H1 (cell line): ENCODE measurements at regions not wholly inside any gene's neighbourhood (a gene's known extent, or its start where the extent isn't known, plus 50 kb on each side); places are given as distances from the start of the nearest gene placed in this dataset.

Source experiments
- HDAC2 ChIP-seq, 2 experiments: fragments of 300-600 bp in 1 of 2; sonication (generic) in 1 of 2; IDR thresholded peaks; 2 replicates each; pipeline ENCODE4 v1.6.1; 2011 to 2012; ENCODE audit warnings: low read depth in 2 of 2, low read length in 2 of 2, mild to moderate bottlenecking in 2 of 2, moderate library complexity in 2 of 2, borderline replicate concordance in 1 of 2, inconsistent platforms in 1 of 2
- HDAC6 ChIP-seq: IDR thresholded peaks from one replicate; pipeline ENCODE4 v1.7.1; 2012; ENCODE audit warnings: low read depth, mild to moderate bottlenecking, inconsistent platforms, low read length, moderate library complexity
- MAFK ChIP-seq: IDR thresholded peaks from 2 replicates; pipeline ENCODE4 v1.6.1; 2012; ENCODE audit warnings: low read depth, mild to moderate bottlenecking, improper control_type of control experiment, low read length
- POLR2AphosphoS5 ChIP-seq: IDR thresholded peaks from 2 replicates; pipeline ENCODE4 v1.6.1; 2011; ENCODE audit warnings: low read depth, low read length
- SP2 ChIP-seq: IDR thresholded peaks from 2 replicates; pipeline ENCODE4 v1.6.1; 2012; ENCODE audit warnings: mild to moderate bottlenecking, low read length, inconsistent platforms
- TF ChIP-seq, protein P1 (sequence below): fragments of 300-600 bp; sonication (generic); IDR thresholded peaks from 2 replicates; pipeline ENCODE4 v1.7.1; 2012; ENCODE audit warnings: low read length, moderate library complexity, mild to moderate bottlenecking, inconsistent platforms; ENCODE audit not compliant: insufficient replicate concordance
- TF ChIP-seq, protein P2 (sequence below), 3 experiments: IDR thresholded peaks; 1 replicate in 2 of 3; 2 replicates in 1 of 3; pipeline versions ENCODE4 v1.5.1 to v1.6.1; 2011; ENCODE audit warnings: low read length in 3 of 3, mild to moderate bottlenecking in 3 of 3, inconsistent platforms in 2 of 3, low read depth in 1 of 3, moderate library complexity in 1 of 3; ENCODE audit not compliant: insufficient read depth in 1 of 3; ENCODE audit errors: control extremely low read depth in 1 of 3

DNA sequence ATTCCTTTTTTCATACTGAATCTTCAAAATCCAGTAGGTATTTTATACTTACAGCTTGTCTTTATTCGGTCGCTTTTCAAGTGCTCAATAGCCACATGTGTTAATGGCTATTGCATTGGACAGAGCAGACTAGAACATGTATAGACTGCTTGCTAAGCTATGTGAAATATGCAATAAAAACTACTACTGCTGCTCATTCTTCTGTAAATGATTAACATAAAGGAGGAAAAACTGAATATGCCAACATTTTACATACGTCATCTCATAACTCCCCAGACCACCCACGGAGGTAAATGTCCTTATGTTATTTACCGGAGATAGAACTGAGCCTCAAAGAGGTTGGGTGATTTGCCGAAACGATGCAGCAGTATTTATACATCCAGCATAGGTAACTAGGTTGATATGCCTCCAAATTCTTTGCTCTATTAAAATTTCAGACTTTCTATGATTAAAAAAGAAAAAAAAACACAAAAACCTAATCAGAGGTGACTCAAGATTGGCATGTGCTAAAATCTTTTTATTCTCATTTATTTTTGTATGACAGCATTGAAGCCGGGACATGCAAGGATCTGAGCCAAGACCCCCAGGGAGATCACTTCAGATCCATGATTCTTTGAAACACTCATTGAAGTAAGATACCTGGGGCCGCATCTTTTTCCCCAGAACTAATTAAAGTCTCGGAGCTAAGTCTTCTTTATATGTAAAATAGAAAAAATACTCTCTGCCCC, 78.5 kb upstream of the OR5AK2 start (continued):
- TF ChIP-seq, protein P1, sequence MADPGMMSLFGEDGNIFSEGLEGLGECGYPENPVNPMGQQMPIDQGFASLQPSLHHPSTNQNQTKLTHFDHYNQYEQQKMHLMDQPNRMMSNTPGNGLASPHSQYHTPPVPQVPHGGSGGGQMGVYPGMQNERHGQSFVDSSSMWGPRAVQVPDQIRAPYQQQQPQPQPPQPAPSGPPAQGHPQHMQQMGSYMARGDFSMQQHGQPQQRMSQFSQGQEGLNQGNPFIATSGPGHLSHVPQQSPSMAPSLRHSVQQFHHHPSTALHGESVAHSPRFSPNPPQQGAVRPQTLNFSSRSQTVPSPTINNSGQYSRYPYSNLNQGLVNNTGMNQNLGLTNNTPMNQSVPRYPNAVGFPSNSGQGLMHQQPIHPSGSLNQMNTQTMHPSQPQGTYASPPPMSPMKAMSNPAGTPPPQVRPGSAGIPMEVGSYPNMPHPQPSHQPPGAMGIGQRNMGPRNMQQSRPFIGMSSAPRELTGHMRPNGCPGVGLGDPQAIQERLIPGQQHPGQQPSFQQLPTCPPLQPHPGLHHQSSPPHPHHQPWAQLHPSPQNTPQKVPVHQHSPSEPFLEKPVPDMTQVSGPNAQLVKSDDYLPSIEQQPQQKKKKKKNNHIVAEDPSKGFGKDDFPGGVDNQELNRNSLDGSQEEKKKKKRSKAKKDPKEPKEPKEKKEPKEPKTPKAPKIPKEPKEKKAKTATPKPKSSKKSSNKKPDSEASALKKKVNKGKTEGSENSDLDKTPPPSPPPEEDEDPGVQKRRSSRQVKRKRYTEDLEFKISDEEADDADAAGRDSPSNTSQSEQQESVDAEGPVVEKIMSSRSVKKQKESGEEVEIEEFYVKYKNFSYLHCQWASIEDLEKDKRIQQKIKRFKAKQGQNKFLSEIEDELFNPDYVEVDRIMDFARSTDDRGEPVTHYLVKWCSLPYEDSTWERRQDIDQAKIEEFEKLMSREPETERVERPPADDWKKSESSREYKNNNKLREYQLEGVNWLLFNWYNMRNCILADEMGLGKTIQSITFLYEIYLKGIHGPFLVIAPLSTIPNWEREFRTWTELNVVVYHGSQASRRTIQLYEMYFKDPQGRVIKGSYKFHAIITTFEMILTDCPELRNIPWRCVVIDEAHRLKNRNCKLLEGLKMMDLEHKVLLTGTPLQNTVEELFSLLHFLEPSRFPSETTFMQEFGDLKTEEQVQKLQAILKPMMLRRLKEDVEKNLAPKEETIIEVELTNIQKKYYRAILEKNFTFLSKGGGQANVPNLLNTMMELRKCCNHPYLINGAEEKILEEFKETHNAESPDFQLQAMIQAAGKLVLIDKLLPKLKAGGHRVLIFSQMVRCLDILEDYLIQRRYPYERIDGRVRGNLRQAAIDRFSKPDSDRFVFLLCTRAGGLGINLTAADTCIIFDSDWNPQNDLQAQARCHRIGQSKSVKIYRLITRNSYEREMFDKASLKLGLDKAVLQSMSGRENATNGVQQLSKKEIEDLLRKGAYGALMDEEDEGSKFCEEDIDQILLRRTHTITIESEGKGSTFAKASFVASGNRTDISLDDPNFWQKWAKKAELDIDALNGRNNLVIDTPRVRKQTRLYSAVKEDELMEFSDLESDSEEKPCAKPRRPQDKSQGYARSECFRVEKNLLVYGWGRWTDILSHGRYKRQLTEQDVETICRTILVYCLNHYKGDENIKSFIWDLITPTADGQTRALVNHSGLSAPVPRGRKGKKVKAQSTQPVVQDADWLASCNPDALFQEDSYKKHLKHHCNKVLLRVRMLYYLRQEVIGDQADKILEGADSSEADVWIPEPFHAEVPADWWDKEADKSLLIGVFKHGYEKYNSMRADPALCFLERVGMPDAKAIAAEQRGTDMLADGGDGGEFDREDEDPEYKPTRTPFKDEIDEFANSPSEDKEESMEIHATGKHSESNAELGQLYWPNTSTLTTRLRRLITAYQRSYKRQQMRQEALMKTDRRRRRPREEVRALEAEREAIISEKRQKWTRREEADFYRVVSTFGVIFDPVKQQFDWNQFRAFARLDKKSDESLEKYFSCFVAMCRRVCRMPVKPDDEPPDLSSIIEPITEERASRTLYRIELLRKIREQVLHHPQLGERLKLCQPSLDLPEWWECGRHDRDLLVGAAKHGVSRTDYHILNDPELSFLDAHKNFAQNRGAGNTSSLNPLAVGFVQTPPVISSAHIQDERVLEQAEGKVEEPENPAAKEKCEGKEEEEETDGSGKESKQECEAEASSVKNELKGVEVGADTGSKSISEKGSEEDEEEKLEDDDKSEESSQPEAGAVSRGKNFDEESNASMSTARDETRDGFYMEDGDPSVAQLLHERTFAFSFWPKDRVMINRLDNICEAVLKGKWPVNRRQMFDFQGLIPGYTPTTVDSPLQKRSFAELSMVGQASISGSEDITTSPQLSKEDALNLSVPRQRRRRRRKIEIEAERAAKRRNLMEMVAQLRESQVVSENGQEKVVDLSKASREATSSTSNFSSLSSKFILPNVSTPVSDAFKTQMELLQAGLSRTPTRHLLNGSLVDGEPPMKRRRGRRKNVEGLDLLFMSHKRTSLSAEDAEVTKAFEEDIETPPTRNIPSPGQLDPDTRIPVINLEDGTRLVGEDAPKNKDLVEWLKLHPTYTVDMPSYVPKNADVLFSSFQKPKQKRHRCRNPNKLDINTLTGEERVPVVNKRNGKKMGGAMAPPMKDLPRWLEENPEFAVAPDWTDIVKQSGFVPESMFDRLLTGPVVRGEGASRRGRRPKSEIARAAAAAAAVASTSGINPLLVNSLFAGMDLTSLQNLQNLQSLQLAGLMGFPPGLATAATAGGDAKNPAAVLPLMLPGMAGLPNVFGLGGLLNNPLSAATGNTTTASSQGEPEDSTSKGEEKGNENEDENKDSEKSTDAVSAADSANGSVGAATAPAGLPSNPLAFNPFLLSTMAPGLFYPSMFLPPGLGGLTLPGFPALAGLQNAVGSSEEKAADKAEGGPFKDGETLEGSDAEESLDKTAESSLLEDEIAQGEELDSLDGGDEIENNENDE = no peak
- no peak for TF ChIP-seq MAFK
- no peak for TF ChIP-seq HDAC2 (IDR thresholded peaks at IDR 0.05; ENCODE audit: borderline replicate concordance in 1 of 2, low read depth in 2 of 2, low read length in 2 of 2)
- TF ChIP-seq SP2 = no peak
- TF ChIP-seq, protein P2, sequence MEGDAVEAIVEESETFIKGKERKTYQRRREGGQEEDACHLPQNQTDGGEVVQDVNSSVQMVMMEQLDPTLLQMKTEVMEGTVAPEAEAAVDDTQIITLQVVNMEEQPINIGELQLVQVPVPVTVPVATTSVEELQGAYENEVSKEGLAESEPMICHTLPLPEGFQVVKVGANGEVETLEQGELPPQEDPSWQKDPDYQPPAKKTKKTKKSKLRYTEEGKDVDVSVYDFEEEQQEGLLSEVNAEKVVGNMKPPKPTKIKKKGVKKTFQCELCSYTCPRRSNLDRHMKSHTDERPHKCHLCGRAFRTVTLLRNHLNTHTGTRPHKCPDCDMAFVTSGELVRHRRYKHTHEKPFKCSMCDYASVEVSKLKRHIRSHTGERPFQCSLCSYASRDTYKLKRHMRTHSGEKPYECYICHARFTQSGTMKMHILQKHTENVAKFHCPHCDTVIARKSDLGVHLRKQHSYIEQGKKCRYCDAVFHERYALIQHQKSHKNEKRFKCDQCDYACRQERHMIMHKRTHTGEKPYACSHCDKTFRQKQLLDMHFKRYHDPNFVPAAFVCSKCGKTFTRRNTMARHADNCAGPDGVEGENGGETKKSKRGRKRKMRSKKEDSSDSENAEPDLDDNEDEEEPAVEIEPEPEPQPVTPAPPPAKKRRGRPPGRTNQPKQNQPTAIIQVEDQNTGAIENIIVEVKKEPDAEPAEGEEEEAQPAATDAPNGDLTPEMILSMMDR (IDR thresholded peaks at IDR 0.05; ENCODE audit: control extremely low read depth in 1 of 3, insufficient read depth in 1 of 3, low read depth in 1 of 3, low read length in 3 of 3) = no peak
- no peak for TF ChIP-seq HDAC6
- no peak for TF ChIP-seq POLR2AphosphoS5
